ENCODE measurements at regions not wholly inside any gene's neighbourhood (a gene's known extent, or its start where the extent isn't known, plus 50 kb on each side); places are given as distances from the start of the nearest gene placed in this dataset.

- DNase-seq (ENCODE audit: low spot score), result no peak
- no peak for ATAC-seq (ENCODE audit: low FRiP score)
- TF ChIP-seq CTCF (IDR thresholded peaks at IDR 0.05), result no peak
Measured at GRCh38 chr6:48429610-48430009, 318.6 kb upstream of the PTCHD4 start.

GRCh38 chr6:48429021-48429420 lies 318.0 kb upstream of the PTCHD4 start:
- TF ChIP-seq CTCF (IDR thresholded peaks at IDR 0.05), result no peak
- DNase-seq (ENCODE audit: low spot score), result no peak
- ATAC-seq (ENCODE audit: low FRiP score), result no peak

GRCh38 chr6:48426636-48427035 lies 315.6 kb upstream of the PTCHD4 start:
- DNase-seq (ENCODE audit: low spot score) (no peak), ATAC-seq (ENCODE audit: low FRiP score) (no peak)
- no peak for TF ChIP-seq CTCF (IDR thresholded peaks at IDR 0.05)

GRCh38 chr6:48423640-48424365 lies 312.8 kb upstream of the PTCHD4 start:
- DNase-seq (ENCODE audit: low spot score), result no peak
- no peak for ATAC-seq (ENCODE audit: low FRiP score)
- no peak for TF ChIP-seq CTCF (IDR thresholded peaks at IDR 0.05)

- no peak for ATAC-seq (ENCODE audit: low FRiP score)
- no peak for TF ChIP-seq CTCF (IDR thresholded peaks at IDR 0.05)
- DNase-seq (ENCODE audit: low spot score), result no peak
Measured at GRCh38 chr6:48419992-48420391, 309.0 kb upstream of the PTCHD4 start.

- no peak for DNase-seq (ENCODE audit: low spot score)
- no peak for ATAC-seq (ENCODE audit: low FRiP score)
- TF ChIP-seq CTCF (IDR thresholded peaks at IDR 0.05), result no peak
Measured at GRCh38 chr6:48417927-48418326, 306.9 kb upstream of the PTCHD4 start.

GRCh38 chr6:48412656-48413055 lies 301.7 kb upstream of the PTCHD4 start:
- no peak for ATAC-seq (ENCODE audit: low FRiP score)

More at GRCh38 chr6:48412656-48413055, 301.7 kb upstream of the PTCHD4 start:
- TF ChIP-seq CTCF (IDR thresholded peaks at IDR 0.05), result no peak
- no peak for DNase-seq (ENCODE audit: low spot score)

Measured in omental fat pad (tissue), 3 donors.